Glutamatergic neuron (in vitro differentiated cells): ENCODE measurements at regions not wholly inside any gene's neighbourhood (a gene's known extent, or its start where the extent isn't known, plus 50 kb on each side); places are given as distances from the start of the nearest gene placed in this dataset.
A peak's percentile ranks its signal among the peaks of the same experiment; 100 is the strongest.

ENCODE experiments used
- DNase-seq: peaks from one replicate; pipeline ENCODE4 v3.0.0; 2022
- H3K27ac Mint-ChIP-seq: one replicate; pipeline ENCODE4 v1.8.0; 2020; ENCODE audit warnings: mild to moderate bottlenecking, mixed read lengths, inconsistent platforms; ENCODE audit not compliant: unreplicated experiment
- H3K27me3 Mint-ChIP-seq: one replicate; pipeline ENCODE4 v1.8.0; 2020; ENCODE audit warnings: mild to moderate bottlenecking, moderate library complexity, mixed read lengths, inconsistent platforms; ENCODE audit not compliant: unreplicated experiment
- H3K36me3 Mint-ChIP-seq: one replicate; pipeline ENCODE4 v1.8.0; 2020; ENCODE audit warnings: mild to moderate bottlenecking, mixed read lengths, inconsistent platforms; ENCODE audit not compliant: unreplicated experiment
- H3K4me1 Mint-ChIP-seq: one replicate; pipeline ENCODE4 v1.8.0; 2020; ENCODE audit warnings: mild to moderate bottlenecking, low read depth, mixed read lengths, inconsistent platforms; ENCODE audit not compliant: unreplicated experiment
- H3K4me3 Mint-ChIP-seq: one replicate; pipeline ENCODE4 v1.8.0; 2020; ENCODE audit warnings: mild to moderate bottlenecking, mixed read lengths, inconsistent platforms; ENCODE audit not compliant: unreplicated experiment
- H3K9me3 Mint-ChIP-seq: one replicate; pipeline ENCODE4 v1.8.0; 2020; ENCODE audit warnings: mild to moderate bottlenecking, moderate library complexity, mixed read lengths, inconsistent platforms; ENCODE audit not compliant: unreplicated experiment
- CTCF ChIP-seq: fragments of 200-600 bp; sonication (generic); IDR thresholded peaks from one replicate; pipeline ENCODE4 v1.5.0; 2021; ENCODE audit not compliant: partially characterized antibody, unreplicated experiment

GRCh38 chr2:207254591-207255464 lies 89.1 kb upstream of the KLF7 start:
- DNase-seq, result no peak
- Mint-ChIP-seq H3K36me3 (no peaks in the 10 kb centered on the region), H3K9me3 (peaks cover 28% of the 10 kb centered on the region), H3K4me1 (peaks cover 84% of the 10 kb centered on the region), H3K27ac (peak overlapping the region; percentile 98), H3K27me3 (peaks cover 17% of the 10 kb centered on the region), H3K4me3 (peak overlapping the region; percentile 77)
- TF ChIP-seq CTCF, result no peak

- H3K9me3 Mint-ChIP-seq, result peaks cover 28% of the 10 kb centered on the region
- H3K4me1 Mint-ChIP-seq, result peaks cover 90% of the 10 kb centered on the region
- peak; percentile 22 for DNase-seq
- peaks cover 17% of the 10 kb centered on the region for H3K27me3 Mint-ChIP-seq
- H3K4me3 Mint-ChIP-seq, result peak overlapping the region; percentile 78
- H3K36me3 Mint-ChIP-seq, result no peaks in the 10 kb centered on the region
- TF ChIP-seq CTCF, result no peak
- peak overlapping the region; percentile 98 for H3K27ac Mint-ChIP-seq
These were observed 90.1 kb upstream of the KLF7 start for GRCh38 chr2:207255565-207256470.

GRCh38 chr2:207256476-207257207 lies 90.9 kb upstream of the KLF7 start:
- peaks cover 17% of the 10 kb centered on the region for H3K27me3 Mint-ChIP-seq
- peak overlapping the region; percentile 98 for H3K27ac Mint-ChIP-seq
- TF ChIP-seq CTCF, result no peak
- H3K4me3 Mint-ChIP-seq, result peak overlapping the region; percentile 78
- peaks cover 90% of the 10 kb centered on the region for H3K4me1 Mint-ChIP-seq
- H3K9me3 Mint-ChIP-seq, result peaks cover 28% of the 10 kb centered on the region
- no peaks in the 10 kb centered on the region for H3K36me3 Mint-ChIP-seq
- peak; percentile 39 for DNase-seq

- H3K36me3 Mint-ChIP-seq, result no peaks in the 10 kb centered on the region
- DNase-seq, result no peak
- peaks cover 80% of the 10 kb centered on the region for H3K4me1 Mint-ChIP-seq
- H3K9me3 Mint-ChIP-seq, result peaks cover 26% of the 10 kb centered on the region
- peaks cover 16% of the 10 kb centered on the region for H3K27me3 Mint-ChIP-seq
- TF ChIP-seq CTCF, result no peak
- H3K27ac Mint-ChIP-seq, result peak overlapping the region; percentile 98
- H3K4me3 Mint-ChIP-seq, result peak overlapping the region; percentile 78
These were observed 91.8 kb upstream of the KLF7 start for GRCh38 chr2:207257251-207258250.
